Stimulated activated CD8-positive, alpha-beta memory T cell treated with anti-CD3 and anti-CD28 coated beads, Interleukin-7, amount 100 ng/mL, for 48 hours (primary cell): ENCODE measurements at regions not wholly inside any gene's neighbourhood (a gene's known extent, or its start where the extent isn't known, plus 50 kb on each side); places are given as distances from the start of the nearest gene placed in this dataset.

Experiments used
- DNase-seq, 2 donors: peaks; one replicate each; pipeline ENCODE4 v3.0.0-alpha.2; 2020; ENCODE audit warnings: low read depth in 1 of 2; ENCODE audit errors: extremely low read depth in 1 of 2

DNA sequence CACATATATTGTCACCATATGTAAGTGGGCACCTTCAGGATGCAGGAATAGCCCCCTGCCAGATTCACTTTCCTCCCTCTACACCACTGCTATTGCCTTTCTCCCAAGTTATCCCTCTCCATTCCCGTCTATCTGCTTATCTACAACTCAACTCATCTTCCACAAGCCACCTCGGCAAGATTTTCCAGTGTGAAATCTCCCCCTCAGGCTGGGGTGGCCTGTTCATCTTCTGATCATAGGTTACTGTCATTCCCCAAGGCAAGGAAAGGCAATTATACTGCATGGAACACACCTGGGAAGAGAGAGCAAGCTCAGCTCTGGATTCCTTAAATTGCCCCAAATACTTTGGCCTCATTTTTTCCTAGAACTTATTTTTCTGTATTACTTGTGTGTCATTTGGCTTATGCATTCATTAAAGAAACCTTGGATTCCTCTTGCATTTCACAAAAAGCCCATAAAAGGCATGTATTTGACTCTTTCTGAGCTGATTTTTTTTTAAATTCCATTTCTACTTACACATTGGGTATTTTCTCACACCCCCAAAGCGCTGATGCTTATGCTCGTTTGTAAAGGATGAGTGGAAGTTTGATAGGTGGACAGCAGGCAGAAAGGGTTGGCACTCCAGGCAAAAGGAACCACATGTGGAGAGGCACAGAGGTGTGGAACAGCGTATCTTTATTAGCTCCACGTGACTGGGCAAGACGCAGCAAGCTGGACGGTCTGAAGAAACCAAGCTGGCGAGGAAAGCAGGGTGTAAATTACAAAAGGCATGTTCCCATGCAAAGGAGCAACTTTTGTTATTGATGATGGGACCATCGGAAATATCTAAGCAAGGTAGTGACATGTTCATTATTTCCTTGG lies 169.7 kb upstream of the RAB4A start:
- DNase-seq = no peak

- no peak for DNase-seq
Measured at GRCh38 chr1:229102741-229103391, 168.0 kb upstream of the RAB4A start.

GRCh38 chr1:229104654-229105053 lies 166.3 kb upstream of the RAB4A start:
- DNase-seq = no peak

DNA sequence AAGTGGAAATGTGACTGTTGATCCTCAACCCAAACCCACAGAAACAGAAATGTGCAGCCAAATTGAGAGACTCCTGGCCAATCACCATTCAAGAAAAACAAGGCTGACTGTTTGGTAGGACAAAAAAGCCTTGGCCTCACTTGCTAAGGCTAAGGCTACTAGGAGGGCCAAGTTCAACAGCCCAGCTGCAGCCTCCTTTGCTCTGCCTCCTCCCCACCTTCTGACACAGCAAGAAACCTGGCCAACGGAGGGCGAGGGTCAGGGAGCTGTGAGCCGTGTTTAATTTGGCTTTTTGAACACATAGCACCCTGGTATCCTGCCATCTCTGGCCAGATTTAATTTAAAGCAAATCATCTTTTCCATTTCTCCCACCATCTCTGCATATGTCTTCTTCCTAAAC lies 165.8 kb upstream of the RAB4A start:
- DNase-seq = no peak

DNA sequence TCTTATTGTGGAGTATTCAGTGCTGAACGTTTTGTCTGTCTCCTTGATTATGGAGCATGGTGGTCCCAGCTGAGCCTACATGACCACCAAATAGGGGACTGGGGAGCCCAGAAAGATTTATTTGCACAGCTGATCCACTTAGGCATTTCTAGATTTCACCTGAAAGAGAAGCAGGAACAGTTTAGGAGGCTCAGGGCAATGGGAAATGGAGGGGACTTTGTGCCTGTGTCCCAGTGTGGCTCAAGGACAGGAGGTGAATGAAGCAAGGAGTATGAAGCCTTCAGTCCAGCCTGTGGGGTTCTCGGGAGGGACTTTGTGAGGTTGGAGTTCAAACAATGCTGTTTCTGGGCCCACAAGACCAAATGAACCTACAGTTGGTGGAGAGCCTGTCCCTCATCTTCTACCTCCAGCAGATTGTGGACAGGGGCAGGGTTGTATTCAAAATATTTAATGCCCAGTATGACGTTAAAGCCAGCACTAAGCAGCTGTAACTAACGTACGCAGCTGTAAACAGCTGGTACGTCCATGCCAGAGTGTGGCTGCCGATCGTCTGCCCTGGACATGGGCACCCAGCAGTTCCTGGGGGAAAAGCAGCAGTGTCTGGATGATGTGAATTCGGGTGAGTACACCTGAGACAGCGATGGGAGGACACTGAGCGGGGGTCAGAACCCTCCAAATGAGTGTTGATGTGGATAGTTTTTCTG lies 164.9 kb upstream of the RAB4A start:
- no peak for DNase-seq

GRCh38 chr1:229106526-229107125 lies 164.3 kb upstream of the RAB4A start:
- no peak for DNase-seq

DNA sequence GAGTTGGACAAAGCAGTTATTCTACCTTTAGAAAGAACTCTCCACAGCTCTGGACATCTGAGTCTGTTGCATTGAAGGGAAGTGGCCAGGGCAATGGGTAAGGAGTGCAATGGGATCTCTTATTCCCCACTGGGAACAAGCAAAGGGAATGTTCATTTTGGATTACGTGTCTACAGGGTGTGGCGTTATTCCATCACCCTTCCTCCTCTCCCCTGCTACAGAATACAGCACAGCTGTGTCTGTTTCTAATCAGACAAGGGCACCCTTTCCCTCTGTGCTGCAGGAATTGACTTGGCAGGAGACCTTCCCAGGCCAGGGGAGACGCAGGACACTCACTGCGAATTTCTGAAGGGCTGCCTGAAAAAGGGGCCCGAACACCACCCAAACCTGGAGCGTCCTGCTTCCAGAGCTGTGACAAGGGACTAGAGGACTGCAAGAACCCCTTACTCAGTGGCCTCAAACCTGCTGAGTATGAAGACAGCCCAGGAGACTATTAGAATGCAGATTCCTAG lies 163.6 kb upstream of the RAB4A start:
- no peak for DNase-seq

DNA sequence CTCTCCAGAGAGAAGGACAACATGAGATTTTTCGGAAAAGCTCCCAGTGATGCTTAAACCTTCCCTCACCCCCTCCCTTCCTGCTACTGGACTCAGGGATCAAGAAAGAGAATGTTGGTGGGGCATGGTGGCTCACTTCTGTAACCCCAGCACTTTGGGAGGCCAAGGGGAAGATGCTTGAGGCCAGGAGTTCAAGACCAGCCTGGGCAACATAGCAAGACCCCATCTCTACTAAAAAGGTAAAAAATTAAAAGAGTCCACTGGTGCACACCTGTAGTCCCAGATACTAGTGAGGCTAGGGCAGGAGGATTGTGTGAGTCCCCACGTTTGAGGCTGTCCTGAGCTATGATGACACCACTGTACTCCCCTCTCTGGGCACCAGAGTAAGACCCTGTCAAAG lies 162.9 kb upstream of the RAB4A start:
- DNase-seq = no peak

DNA sequence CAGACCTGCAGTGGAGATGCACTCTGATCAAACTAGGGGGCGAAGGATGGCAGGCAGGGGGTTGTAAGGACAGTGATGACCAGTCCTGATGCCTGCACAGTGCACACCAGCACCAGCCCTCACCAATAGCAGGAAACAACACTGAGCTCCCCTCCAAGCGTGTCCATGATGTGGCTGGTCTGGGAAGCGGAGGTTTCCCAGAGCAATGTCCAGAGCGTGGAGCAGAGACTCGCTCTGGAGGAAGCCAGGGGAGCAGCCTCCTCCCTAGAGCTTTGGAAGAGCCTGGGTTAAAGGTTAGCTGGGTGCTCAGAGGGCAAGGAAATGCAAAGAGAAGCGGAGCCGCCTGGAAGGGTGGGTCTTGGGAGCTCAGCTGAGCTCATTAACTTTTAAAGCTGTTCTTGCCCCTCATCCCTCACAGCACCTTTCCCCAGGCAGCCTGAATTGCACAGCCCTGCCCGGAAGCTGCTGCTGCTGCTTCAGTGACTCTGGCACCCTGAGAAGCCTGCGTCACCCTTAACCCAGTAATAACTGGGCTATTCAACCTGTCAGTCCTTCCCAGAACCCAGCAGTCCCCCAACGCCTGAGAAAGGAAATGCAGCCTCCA lies 162.2 kb upstream of the RAB4A start:
- no peak for DNase-seq

GRCh38 chr1:229109320-229109761 lies 161.6 kb upstream of the RAB4A start:
- no peak for DNase-seq

- DNase-seq = no peak
Measured at GRCh38 chr1:229110986-229111385, 159.9 kb upstream of the RAB4A start.

DNA sequence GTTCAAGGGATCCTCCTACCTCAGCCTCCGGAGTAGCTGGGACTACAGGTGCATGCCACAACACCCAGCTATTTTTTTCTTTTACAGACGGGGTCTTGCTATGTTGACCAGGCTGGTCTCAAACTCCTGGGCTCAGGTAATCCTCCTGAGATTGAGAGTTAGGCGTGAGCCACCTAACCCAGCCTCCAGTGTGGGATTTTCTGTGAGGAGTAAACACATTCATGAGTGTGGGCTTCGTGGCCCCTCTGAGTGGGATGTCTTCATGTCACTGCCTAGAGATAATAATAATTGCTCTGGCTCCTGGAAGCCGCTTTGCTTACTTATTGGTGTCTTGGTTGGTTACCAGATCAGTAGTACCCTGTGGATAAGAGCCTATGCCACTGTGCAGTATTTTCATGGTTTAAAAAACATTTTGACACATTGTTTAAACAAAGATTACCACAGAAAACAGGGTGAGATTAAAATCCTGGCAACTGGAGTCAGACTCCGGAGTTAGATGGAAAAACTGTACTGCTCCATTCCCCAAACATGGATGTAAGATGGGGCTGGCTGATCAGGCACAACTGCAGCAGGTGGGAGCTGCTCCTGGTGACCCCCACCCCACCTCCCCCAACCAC lies 159.1 kb upstream of the RAB4A start:
- DNase-seq = no peak

- no peak for DNase-seq
Measured at GRCh38 chr1:229112832-229113548, 157.9 kb upstream of the RAB4A start.

GRCh38 chr1:229114315-229114714 lies 156.6 kb upstream of the RAB4A start:
- no peak for DNase-seq

DNA sequence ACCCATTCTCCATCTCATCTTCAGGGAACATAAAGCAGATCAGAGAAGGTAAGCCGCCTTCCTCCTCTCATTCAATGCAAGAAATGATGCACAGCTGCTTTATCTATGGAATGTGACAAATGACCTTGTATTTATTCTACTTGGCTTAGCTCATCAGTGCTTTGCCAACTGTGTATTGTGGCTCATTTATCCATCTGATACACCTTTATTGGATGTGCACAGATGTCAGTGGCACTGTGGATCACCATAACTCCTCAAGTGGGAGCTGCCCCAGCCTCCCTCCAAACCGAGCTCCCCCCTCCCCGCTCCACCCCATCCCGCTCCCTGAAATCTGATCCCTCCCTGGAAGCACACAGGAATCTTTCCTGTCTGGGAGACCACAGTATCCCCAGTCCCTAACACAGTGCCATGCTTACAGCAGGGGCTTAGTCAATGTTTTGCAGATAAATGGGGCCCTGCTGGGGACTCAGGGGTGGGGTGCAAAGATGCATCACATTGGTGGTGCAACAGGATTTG lies 156.0 kb upstream of the RAB4A start:
- no peak for DNase-seq

- no peak for DNase-seq
Measured at GRCh38 chr1:229116114-229116513, 154.8 kb upstream of the RAB4A start.

GRCh38 chr1:229117664-229118300 lies 153.1 kb upstream of the RAB4A start:
- no peak for DNase-seq

GRCh38 chr1:229118477-229119061 lies 152.3 kb upstream of the RAB4A start:
- DNase-seq = no peak

DNA sequence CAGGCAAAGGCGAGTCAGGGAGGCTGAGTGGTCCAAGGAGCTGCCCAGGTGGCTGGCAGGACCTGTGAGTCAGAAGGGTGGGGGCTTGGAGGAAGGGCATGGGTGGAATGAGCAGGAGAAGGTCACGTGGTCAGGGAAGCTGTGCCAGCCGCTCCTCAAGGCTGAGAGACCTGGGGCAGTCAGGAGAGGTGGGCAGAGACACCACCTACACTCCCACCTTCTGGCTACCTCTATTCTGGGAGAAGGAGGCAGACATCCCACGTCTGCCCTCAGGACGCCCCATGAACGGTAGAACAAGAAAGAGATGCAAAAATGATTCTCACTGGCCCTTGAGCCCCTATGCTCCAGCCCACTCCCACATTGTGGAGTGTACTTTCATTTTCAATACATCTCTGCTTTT lies 151.8 kb upstream of the RAB4A start:
- DNase-seq = no peak
